GM21526 (cell line): ENCODE measurements at regions not wholly inside any gene's neighbourhood (a gene's known extent, or its start where the extent isn't known, plus 50 kb on each side); places are given as distances from the start of the nearest gene placed in this dataset.

Experiments
- ATAC-seq: cut with Tn5 transposase; IDR thresholded peaks from one replicate; pipeline ENCODE4 v1.9.1; 2021; ENCODE audit warnings: moderate library complexity; ENCODE audit not compliant: unreplicated experiment, low FRiP score

- ATAC-seq = no peak
Observed at GRCh38 chr1:191125950-191126349, 648.3 kb upstream of the BRINP3 start.

GRCh38 chr1:191134796-191135195 lies 657.1 kb upstream of the BRINP3 start:
- ATAC-seq = no peak

DNA sequence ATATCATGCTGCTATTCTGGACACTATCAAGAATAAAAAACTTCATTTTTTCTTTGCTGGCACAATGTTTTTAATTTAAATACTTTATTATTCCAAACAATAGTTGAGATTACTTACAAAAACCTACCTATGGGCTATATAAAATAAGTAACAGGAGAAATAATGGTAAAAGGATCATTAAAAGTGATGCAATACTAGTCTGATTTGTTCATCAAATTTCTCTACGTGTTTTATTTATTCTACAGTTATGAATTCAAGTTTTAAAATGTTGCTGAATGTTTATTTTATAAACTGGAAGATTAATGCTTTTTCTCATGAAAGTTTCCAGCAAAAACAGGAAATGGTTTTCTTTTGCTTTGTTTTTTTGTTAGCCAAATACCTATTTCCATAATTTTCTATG lies 662.4 kb upstream of the BRINP3 start:
- no peak for ATAC-seq

DNA sequence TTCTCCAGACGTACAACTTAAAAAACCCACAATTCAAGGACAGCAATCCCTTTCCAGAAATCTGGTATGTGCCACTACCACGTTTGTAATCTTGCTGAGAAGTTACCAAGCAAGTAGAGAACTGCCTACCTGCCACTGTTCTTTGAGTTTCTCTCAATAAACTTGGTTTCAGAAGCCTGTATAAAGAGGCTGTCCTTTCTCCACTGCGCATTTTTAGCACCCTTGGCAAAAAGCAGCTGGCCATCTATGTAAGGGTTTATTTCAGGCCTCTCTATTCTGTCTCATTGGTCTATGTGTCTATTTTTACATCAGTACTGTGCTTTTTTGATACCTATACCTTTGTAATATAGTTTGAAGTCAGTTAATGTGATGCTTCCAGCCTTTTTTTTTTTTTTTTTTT lies 665.1 kb upstream of the BRINP3 start:
- no peak for ATAC-seq

GRCh38 chr1:191145834-191146233 lies 668.2 kb upstream of the BRINP3 start:
- no peak for ATAC-seq

GRCh38 chr1:191151321-191151807 lies 673.7 kb upstream of the BRINP3 start:
- ATAC-seq = no peak

GRCh38 chr1:191152776-191153175 lies 675.1 kb upstream of the BRINP3 start:
- no peak for ATAC-seq

DNA sequence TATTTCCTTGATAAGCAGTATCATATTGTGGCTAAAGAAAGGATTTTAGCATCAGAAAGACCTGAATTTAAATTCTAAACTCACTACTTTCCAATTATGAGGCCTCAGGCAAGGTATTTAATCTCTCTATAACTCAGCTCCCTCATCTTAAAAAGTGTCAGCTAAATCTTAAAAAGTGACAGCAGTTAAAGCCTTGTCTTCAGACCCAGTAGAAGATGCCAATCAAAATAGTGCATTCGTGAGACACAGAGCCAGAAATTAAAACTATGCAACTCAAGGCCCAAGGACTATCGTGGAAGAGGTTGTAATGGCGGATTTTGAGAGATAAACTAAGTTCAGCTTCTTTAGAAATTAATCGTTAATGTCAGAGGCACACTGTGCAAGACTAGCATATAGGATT lies 677.5 kb upstream of the BRINP3 start:
- no peak for ATAC-seq

GRCh38 chr1:191160837-191161236 lies 683.2 kb upstream of the BRINP3 start:
- no peak for ATAC-seq

DNA sequence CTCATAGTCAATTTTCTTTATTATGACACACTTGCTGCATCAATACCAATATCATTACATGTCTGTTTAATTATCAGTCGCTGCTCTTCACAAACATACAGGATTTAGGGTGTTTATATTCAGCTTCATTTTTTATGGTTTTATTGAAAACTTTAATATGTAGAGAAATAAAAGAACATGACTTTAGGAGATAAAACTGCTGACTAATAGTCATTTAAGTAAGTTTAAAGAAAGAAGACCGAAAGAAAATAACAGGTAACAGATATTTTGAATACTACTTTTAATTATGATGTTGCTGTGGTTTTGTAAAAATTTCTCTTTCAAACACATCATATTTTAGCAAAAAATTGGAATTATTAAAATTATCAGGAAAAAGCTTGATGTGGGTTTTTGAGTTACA lies 685.1 kb upstream of the BRINP3 start:
- ATAC-seq = no peak

DNA sequence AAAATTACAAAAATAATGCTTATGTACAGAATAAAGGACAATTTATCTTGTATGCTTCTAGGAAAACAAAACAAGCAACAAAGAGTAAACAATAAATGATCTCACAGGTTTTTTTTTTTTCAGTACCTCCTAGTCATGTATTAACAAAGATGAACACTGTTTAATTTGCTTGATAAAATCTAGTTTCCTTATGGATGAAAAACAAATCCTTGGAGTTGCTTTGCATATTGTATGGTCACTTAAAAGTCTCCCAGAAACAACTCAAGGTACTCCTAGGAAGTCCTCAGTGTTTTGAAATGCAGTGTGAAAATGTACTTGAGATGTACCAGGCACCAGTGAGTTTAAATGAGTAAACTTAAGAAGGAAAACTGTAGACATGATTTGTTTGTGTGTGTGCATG lies 686.0 kb upstream of the BRINP3 start:
- ATAC-seq = no peak

GRCh38 chr1:191174298-191174697 lies 696.6 kb upstream of the BRINP3 start:
- peak; percentile 100 for ATAC-seq

- ATAC-seq = no peak
Observed at GRCh38 chr1:191176131-191176530, 698.5 kb upstream of the BRINP3 start.

GRCh38 chr1:191206513-191207207 lies 729.0 kb upstream of the BRINP3 start:
- no peak for ATAC-seq

DNA sequence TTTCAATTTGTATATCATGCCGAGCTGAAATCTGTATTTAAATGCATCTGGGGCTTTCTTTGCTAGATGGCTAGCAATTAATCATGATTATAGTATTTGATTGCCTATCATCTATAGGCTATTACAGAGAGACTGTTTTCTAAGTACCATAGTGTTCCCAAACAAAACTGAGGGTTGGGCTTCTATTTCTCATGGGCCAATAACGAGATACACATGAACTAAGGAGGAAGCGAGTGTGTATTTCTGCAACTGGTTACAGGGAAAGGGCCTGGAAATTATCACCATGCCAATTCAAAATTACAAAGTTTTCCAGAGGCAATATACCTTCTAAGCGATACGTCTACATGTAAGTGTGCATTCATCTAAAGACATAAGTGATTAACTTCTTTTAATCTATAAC lies 744.5 kb upstream of the BRINP3 start:
- ATAC-seq = no peak

DNA sequence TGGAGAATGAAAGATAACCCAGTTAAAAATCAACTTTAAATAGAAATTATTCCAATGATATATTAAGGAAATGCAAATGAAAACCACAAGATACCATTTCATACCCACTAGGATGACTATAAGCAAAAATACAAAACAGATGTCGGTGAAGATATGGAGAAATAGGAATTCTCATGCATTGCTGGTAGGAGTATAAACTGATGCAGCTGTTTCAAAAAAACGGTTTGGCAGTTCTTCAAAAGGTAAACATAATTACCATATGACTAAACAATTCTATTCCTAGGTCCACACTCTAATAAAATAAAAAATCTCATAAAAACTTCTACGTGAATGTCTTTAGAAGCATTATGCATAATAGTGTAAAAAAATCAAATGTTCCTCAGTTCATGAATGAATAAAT lies 763.3 kb upstream of the BRINP3 start:
- no peak for ATAC-seq

DNA sequence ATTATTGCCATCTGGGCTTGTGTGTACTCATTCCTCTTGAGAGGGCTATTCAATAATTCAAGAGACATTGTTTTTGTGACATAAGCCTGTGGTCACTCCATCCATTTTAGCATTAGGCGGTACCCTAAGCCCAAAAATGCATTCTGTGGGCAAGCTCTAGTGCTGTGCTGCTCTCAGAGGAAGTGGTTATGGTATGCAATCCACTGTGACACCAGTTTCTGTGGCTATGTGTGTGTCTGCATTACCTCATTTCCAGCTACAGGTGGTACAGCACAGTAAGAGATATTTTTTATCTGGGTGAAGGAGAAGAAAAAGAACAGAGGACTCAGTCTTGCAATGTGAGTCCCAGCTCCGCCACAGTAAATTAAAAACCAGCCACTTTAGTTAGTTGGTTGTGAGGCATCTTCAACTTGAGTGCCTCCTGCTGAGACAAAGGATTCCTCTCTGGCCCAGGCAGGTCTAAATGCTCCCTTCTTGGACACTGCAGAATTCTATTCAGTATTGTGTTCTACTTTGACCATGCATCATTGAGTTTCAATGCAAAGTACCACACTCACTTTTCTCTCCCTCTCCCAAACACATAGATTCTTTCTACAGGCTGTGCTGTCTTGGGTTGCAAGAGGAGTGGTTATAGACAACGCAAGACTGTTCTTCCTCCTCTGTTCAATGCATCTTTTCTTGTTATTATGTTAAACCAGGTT lies 777.8 kb upstream of the BRINP3 start:
- ATAC-seq = no peak

DNA sequence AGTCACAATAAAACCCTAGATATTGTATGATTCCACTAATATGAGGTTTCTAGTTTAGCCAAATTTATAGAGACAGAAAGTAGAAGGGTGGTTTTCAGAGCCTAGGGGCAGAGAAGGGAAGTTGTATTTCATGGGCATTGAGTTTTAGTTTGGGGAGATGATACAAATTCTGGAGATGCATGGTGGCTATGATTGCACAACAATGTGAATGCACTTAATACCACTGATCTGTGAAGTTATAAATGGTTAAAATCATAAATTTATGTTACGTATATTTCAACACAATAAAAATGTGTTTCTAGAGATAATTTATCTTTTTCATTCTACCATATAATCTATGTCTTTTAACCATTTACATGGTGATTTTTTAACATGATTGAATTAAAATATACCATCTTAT lies 779.3 kb upstream of the BRINP3 start:
- no peak for ATAC-seq

DNA sequence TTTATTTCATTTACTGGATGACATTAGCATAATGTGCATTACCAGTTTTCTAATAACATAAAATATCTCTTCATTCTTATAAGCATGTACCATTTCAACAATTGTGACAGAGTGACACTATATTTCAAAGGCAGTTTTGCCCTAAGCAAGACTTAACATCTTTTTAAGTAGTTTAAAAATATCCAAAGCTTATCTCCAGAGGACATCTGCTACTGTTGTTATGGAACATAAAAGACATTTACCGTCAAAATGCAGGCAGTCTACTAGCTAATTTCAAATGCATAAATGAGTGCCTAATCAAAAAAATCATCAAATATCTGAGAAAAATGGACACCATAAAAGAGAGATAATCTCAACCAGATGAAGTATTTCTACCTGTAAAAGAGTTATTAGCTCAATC lies 782.4 kb upstream of the BRINP3 start:
- ATAC-seq = no peak

- ATAC-seq = no peak
Observed at GRCh38 chr1:191261111-191261510, 783.4 kb upstream of the BRINP3 start.

- ATAC-seq = no peak
Observed at GRCh38 chr1:191279266-191279800, 801.7 kb upstream of the BRINP3 start.

GRCh38 chr1:191284175-191284574 lies 806.5 kb upstream of the BRINP3 start:
- no peak for ATAC-seq
